SK-N-SH treated with all-trans-retinoic acid at 6 μM for 48 hours (cell line): ENCODE measurements at regions not wholly inside any gene's neighbourhood (a gene's known extent, or its start where the extent isn't known, plus 50 kb on each side); places are given as distances from the start of the nearest gene placed in this dataset.

Experiments
- BACH2 ChIP-seq: fragments of 250-450 bp; sonication (Bioruptor Pico); IDR thresholded peaks from 2 replicates; pipeline ENCODE4 v1.9.0; 2021; ENCODE audit warnings: mild to moderate bottlenecking, borderline replicate concordance
- PATZ1 ChIP-seq: fragments of 250-450 bp; sonication (Bioruptor Pico); IDR thresholded peaks from 2 replicates; pipeline ENCODE4 v1.8.0; 2020; ENCODE audit warnings: mild to moderate bottlenecking, moderate library complexity, borderline replicate concordance
- PPARA ChIP-seq: fragments of 250-450 bp; sonication (Bioruptor Pico); IDR thresholded peaks from 2 replicates; pipeline ENCODE4 v1.5.0; 2020; ENCODE audit warnings: mild to moderate bottlenecking, borderline replicate concordance
- ZFP3 ChIP-seq: fragments of 250-450 bp; sonication (Bioruptor Pico); IDR thresholded peaks from 2 replicates; pipeline ENCODE4 v1.5.0; 2020; ENCODE audit warnings: mild to moderate bottlenecking, moderate library complexity
- ZNF70 ChIP-seq: fragments of 450-650 bp; formaldehyde crosslinking; IDR thresholded peaks from 2 replicates; pipeline ENCODE4 v1.5.0; 2020; ENCODE audit warnings: mild to moderate bottlenecking, moderate library complexity
- TF ChIP-seq, protein P1 (sequence below): fragments of 250-450 bp; sonication (Bioruptor Pico); IDR thresholded peaks from 2 replicates; pipeline ENCODE4 v1.5.1; 2021; ENCODE audit warnings: mild to moderate bottlenecking, moderate library complexity

- TF ChIP-seq ZFP3 (CRISPR knock-in tag) (no peak), ZNF70 (CRISPR knock-in tag) (no peak), PATZ1 (CRISPR knock-in tag) (no peak), BACH2 (CRISPR knock-in tag) (no peak), PPARA (no peak)
- TF ChIP-seq, protein P1, sequence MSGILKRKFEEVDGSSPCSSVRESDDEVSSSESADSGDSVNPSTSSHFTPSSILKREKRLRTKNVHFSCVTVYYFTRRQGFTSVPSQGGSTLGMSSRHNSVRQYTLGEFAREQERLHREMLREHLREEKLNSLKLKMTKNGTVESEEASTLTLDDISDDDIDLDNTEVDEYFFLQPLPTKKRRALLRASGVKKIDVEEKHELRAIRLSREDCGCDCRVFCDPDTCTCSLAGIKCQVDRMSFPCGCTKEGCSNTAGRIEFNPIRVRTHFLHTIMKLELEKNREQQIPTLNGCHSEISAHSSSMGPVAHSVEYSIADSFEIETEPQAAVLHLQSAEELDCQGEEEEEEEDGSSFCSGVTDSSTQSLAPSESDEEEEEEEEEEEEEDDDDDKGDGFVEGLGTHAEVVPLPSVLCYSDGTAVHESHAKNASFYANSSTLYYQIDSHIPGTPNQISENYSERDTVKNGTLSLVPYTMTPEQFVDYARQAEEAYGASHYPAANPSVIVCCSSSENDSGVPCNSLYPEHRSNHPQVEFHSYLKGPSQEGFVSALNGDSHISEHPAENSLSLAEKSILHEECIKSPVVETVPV (CRISPR knock-in tag), result no peak
These were observed 223.2 kb downstream of the C16orf95 start for GRCh38 chr16:87093804-87094555.
